ENCODE measurements at regions not wholly inside any gene's neighbourhood (a gene's known extent, or its start where the extent isn't known, plus 50 kb on each side); places are given as distances from the start of the nearest gene placed in this dataset.
"Not testable (repeated sequence)": the region's sequence is repeated elsewhere in the genome, so short reads cannot be mapped to it uniquely, and the experiment has no call there.

DNA sequence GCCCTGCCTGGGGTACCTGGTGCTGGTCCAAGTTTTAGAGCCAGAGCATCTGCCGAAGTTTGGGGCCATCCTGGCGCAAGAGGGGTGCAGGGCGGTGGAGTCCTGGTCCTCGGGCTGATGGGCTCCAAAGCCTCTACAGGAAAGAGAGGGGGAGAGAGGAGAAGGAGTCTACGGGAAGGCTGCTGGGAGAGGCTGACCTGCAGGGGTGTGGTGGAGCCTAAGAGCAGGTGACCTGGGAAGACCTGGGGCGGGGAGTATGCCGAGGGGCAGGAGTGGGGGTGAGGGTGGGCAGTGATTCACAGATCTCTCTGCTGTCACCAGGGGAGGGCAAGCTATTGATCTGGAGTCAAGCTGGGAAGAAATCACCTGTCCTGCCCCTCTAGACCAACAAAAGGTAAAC, 158.4 kb downstream of the SPATA31A6 start:
- TF ChIP-seq, protein P1, sequence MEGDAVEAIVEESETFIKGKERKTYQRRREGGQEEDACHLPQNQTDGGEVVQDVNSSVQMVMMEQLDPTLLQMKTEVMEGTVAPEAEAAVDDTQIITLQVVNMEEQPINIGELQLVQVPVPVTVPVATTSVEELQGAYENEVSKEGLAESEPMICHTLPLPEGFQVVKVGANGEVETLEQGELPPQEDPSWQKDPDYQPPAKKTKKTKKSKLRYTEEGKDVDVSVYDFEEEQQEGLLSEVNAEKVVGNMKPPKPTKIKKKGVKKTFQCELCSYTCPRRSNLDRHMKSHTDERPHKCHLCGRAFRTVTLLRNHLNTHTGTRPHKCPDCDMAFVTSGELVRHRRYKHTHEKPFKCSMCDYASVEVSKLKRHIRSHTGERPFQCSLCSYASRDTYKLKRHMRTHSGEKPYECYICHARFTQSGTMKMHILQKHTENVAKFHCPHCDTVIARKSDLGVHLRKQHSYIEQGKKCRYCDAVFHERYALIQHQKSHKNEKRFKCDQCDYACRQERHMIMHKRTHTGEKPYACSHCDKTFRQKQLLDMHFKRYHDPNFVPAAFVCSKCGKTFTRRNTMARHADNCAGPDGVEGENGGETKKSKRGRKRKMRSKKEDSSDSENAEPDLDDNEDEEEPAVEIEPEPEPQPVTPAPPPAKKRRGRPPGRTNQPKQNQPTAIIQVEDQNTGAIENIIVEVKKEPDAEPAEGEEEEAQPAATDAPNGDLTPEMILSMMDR (conservative IDR thresholded peaks at IDR 0.05) = not testable (repeated sequence)
- not testable (repeated sequence) for TF ChIP-seq ZFX (IDR thresholded peaks at IDR 0.05)
